ENCODE measurements at regions not wholly inside any gene's neighbourhood (a gene's known extent, or its start where the extent isn't known, plus 50 kb on each side); places are given as distances from the start of the nearest gene placed in this dataset.

- TF ChIP-seq CTCF (conservative IDR thresholded peaks at IDR 0.05; ENCODE audit: low read depth, low read length), result no peak
- no peak for TF ChIP-seq EZH2 (IDR thresholded peaks at IDR 0.05; ENCODE audit: borderline replicate concordance, low read depth, low read length, poor library complexity, severe bottlenecking)
These were observed 252.9 kb upstream of the ZMIZ1 start for GRCh38 chr10:78815702-78816334.
